IPS-15b (cell line): ENCODE measurements at regions not wholly inside any gene's neighbourhood (a gene's known extent, or its start where the extent isn't known, plus 50 kb on each side); places are given as distances from the start of the nearest gene placed in this dataset.
"Not testable (repeated sequence)": the region's sequence is repeated elsewhere in the genome, so short reads cannot be mapped to it uniquely, and the experiment has no call there.

Source experiments
- H3K27me3 ChIP-seq: one replicate; pipeline ENCODE4 v1.6.1; 2013; ENCODE audit warnings: low read length; ENCODE audit not compliant: control insufficient read depth, insufficient read depth
- H3K36me3 ChIP-seq: one replicate; pipeline ENCODE4 v1.6.1; 2013; ENCODE audit warnings: low read length; ENCODE audit not compliant: control insufficient read depth, insufficient read depth
- H3K4me1 ChIP-seq: one replicate; pipeline ENCODE4 v1.6.1; 2013; ENCODE audit warnings: mild to moderate bottlenecking, low read length; ENCODE audit not compliant: control insufficient read depth, insufficient read depth
- H3K4me3 ChIP-seq: one replicate; pipeline ENCODE4 v1.5.1; 2013; ENCODE audit warnings: low read depth, low read length
- H3K9ac ChIP-seq: one replicate; pipeline ENCODE4 v1.6.1; 2013; ENCODE audit warnings: low read depth, mild to moderate bottlenecking, low read length
- H3K9me3 ChIP-seq: one replicate; pipeline ENCODE4 v1.6.1; 2013; ENCODE audit warnings: mild to moderate bottlenecking, low read length; ENCODE audit not compliant: control insufficient read depth, insufficient read depth

- Histone ChIP-seq H3K4me3 (no peak overlapping the region), H3K9me3 (no peaks in the 10 kb centered on the region), H3K36me3 (no peaks in the 10 kb centered on the region), H3K4me1 (no peaks in the 10 kb centered on the region), H3K9ac (no peak overlapping the region), H3K27me3 (no peaks in the 10 kb centered on the region)
Observed at GRCh38 chr5:68060382-68060781, 155.2 kb upstream of the PIK3R1 start.

GRCh38 chr5:68057191-68057590 is 158.4 kb upstream of the PIK3R1 start:
- Histone ChIP-seq H3K4me1 (no peaks in the 10 kb centered on the region), H3K36me3 (no peaks in the 10 kb centered on the region), H3K9me3 (no peaks in the 10 kb centered on the region), H3K9ac (no peak overlapping the region), H3K27me3 (no peaks in the 10 kb centered on the region), H3K4me3 (no peak overlapping the region)

- H3K4me1 ChIP-seq: no peaks in the 10 kb centered on the region
- H3K27me3 ChIP-seq: no peaks in the 10 kb centered on the region
- H3K9me3 ChIP-seq: no peaks in the 10 kb centered on the region
- H3K36me3 ChIP-seq: no peaks in the 10 kb centered on the region
- no peak overlapping the region for H3K9ac ChIP-seq
- H3K4me3 ChIP-seq: no peak overlapping the region
Observed at GRCh38 chr5:68055686-68056085, 159.9 kb upstream of the PIK3R1 start.

GRCh38 chr5:68054638-68055037 is 160.9 kb upstream of the PIK3R1 start:
- no peak overlapping the region for H3K4me3 ChIP-seq
- no peak overlapping the region for H3K9ac ChIP-seq
- no peaks in the 10 kb centered on the region for H3K4me1 ChIP-seq
- no peaks in the 10 kb centered on the region for H3K36me3 ChIP-seq
- no peaks in the 10 kb centered on the region for H3K27me3 ChIP-seq
- H3K9me3 ChIP-seq: peaks cover under 1% of the 10 kb centered on the region

GRCh38 chr5:68053202-68053601 is 162.4 kb upstream of the PIK3R1 start:
- Histone ChIP-seq H3K27me3 (no peaks in the 10 kb centered on the region), H3K9ac (no peak overlapping the region), H3K36me3 (no peaks in the 10 kb centered on the region), H3K9me3 (peaks cover 13% of the 10 kb centered on the region), H3K4me1 (no peaks in the 10 kb centered on the region), H3K4me3 (no peak overlapping the region)

GRCh38 chr5:68049053-68049713 is 166.4 kb upstream of the PIK3R1 start:
- H3K9ac ChIP-seq: no peak overlapping the region
- no peak overlapping the region for H3K4me3 ChIP-seq
- H3K9me3 ChIP-seq: peaks cover 13% of the 10 kb centered on the region
- H3K4me1 ChIP-seq: no peaks in the 10 kb centered on the region
- no peaks in the 10 kb centered on the region for H3K36me3 ChIP-seq
- H3K27me3 ChIP-seq: no peaks in the 10 kb centered on the region

GRCh38 chr5:68048516-68048915 is 167.0 kb upstream of the PIK3R1 start:
- H3K36me3 ChIP-seq: no peaks in the 10 kb centered on the region
- H3K4me3 ChIP-seq: no peak overlapping the region
- H3K9ac ChIP-seq: no peak overlapping the region
- no peaks in the 10 kb centered on the region for H3K4me1 ChIP-seq
- peaks cover 13% of the 10 kb centered on the region for H3K9me3 ChIP-seq
- H3K27me3 ChIP-seq: no peaks in the 10 kb centered on the region

- H3K4me3 ChIP-seq, H3K4me1 ChIP-seq, H3K27me3 ChIP-seq, H3K36me3 ChIP-seq, H3K9ac ChIP-seq: not testable (repeated sequence)
- peaks cover 13% of the 10 kb centered on the region for H3K9me3 ChIP-seq
Observed at GRCh38 chr5:68048054-68048453, 167.5 kb upstream of the PIK3R1 start.

GRCh38 chr5:68047035-68047434 is 168.5 kb upstream of the PIK3R1 start:
- Histone ChIP-seq H3K4me3 (no peak overlapping the region), H3K4me1 (no peaks in the 10 kb centered on the region), H3K9me3 (peaks cover 13% of the 10 kb centered on the region), H3K9ac (no peak overlapping the region), H3K27me3 (no peaks in the 10 kb centered on the region), H3K36me3 (no peaks in the 10 kb centered on the region)

GRCh38 chr5:68046445-68046844 is 169.1 kb upstream of the PIK3R1 start:
- Histone ChIP-seq H3K27me3 (no peaks in the 10 kb centered on the region), H3K4me3 (no peak overlapping the region), H3K36me3 (no peaks in the 10 kb centered on the region), H3K9ac (no peak overlapping the region), H3K4me1 (no peaks in the 10 kb centered on the region), H3K9me3 (peaks cover 13% of the 10 kb centered on the region)

GRCh38 chr5:68041293-68041692 is 174.3 kb upstream of the PIK3R1 start:
- Histone ChIP-seq H3K4me3 (no peak overlapping the region), H3K9ac (no peak overlapping the region), H3K9me3 (no peaks in the 10 kb centered on the region), H3K27me3 (no peaks in the 10 kb centered on the region), H3K36me3 (no peaks in the 10 kb centered on the region), H3K4me1 (no peaks in the 10 kb centered on the region)

GRCh38 chr5:68037546-68037945 is 178.0 kb upstream of the PIK3R1 start:
- Histone ChIP-seq H3K4me1 (no peaks in the 10 kb centered on the region), H3K9me3 (no peaks in the 10 kb centered on the region), H3K36me3 (no peaks in the 10 kb centered on the region), H3K27me3 (no peaks in the 10 kb centered on the region), H3K4me3 (no peak overlapping the region), H3K9ac (no peak overlapping the region)
